ENCODE measurements at regions not wholly inside any gene's neighbourhood (a gene's known extent, or its start where the extent isn't known, plus 50 kb on each side); places are given as distances from the start of the nearest gene placed in this dataset.

DNA sequence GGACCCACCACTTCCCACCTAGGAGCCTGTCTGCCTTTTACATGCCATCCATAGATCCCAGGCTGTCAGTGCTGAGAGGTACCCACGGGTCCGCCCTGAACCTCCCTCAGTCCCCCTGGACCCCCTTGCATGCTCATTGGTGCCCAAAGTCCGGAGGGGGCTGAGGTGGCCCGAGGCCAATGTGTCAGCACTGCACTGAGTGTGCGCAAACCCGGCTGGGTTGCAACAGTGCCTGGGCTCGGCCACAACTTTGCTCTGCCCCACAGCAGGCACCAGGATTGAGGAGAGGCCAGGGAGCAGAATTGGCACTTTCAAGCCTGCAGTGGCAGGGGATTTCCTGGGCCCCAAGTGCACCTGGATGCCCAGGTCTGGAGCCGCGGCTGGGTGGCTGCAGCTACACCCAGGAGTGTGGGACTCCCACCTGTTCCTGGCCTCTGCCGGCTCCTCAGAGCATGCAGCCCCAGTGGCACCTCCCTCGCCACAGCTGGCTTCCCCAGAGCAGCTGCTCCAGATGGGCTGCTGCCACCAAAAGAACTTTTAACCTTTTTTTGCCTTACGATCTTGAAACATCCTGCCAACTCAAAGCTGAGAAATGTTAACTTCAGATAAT is 837.0 kb downstream of the SLITRK6 start:
- DNase-seq = no peak

DNA sequence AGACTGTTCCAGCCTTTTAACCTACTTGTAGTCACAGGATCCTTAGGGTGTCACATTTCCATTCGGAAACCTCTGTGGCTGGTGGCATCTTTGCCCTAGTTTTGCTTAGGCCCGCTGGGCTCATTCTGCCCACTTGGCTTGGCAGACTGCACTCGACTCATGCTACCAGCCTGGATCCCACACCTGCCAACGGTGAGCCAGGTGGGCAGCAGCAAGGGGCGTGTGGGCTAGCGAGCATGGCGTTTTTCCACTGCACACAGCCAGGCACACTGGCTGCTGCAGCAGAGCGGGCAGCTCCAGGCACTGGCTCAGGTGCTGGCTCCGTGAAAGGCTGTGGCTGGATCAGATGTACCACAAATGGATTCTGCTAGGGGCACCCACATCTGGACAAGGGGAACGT is 838.2 kb downstream of the SLITRK6 start:
- TF ChIP-seq POLR2A (IDR thresholded peaks at IDR 0.05; ENCODE audit: low read length) = no peak
- TF ChIP-seq GATA1 (IDR thresholded peaks at IDR 0.05; ENCODE audit: low read depth, low read length) = no peak
- no peak for DNase-seq

More for the DNA sequence above, 837.0 kb downstream of the SLITRK6 start:
- TF ChIP-seq GATA1 (IDR thresholded peaks at IDR 0.05; ENCODE audit: low read depth, low read length) (no peak), POLR2A (IDR thresholded peaks at IDR 0.05; ENCODE audit: low read length) (no peak)

DNA sequence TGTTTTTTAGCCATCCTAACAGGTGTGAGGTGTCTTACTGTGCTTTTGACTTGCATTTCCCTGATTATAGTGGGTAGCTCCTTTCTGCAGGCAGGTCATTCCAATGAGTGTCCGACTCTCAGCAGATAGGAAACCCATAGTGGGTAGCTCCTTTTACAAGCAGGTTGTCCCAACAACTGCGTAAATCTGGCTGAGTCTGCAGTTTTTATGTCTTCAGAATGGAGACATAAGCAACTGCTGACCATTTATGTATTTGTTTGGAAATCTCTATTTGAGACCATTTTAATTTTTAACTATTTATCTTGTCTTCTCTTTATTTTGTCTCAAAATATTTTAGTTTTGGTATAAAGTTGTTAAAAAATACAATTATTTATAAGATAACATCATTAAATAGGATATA is 839.4 kb downstream of the SLITRK6 start:
- DNase-seq = no peak

DNA sequence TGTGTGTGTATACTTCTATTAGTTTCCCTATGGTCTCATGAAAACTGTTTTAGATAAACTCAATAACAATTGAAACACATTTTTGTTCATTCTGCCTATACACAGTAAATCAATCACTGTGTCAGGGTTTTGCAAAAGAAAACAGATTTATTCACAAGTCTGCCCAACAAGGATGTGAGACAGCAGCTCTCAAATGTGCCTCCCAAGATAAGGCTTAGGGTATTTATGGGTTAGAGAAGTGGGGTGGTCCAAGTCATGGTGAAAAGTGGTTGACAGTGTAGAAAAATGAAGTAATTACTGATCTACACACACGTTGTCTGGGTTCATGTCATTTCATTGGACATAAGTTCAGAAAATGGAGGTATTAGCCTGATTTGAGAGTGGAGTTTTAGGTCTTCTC is 844.6 kb downstream of the SLITRK6 start:
- TF ChIP-seq GATA1 (IDR thresholded peaks at IDR 0.05; ENCODE audit: low read depth, low read length) (no peak), POLR2A (IDR thresholded peaks at IDR 0.05; ENCODE audit: low read length) (no peak)
- DNase-seq = peak in 1 of 2 experiments; percentile 4

More for the DNA sequence above, 839.4 kb downstream of the SLITRK6 start:
- TF ChIP-seq POLR2A (IDR thresholded peaks at IDR 0.05; ENCODE audit: low read length) (no peak), GATA1 (IDR thresholded peaks at IDR 0.05; ENCODE audit: low read depth, low read length) (no peak)

DNA sequence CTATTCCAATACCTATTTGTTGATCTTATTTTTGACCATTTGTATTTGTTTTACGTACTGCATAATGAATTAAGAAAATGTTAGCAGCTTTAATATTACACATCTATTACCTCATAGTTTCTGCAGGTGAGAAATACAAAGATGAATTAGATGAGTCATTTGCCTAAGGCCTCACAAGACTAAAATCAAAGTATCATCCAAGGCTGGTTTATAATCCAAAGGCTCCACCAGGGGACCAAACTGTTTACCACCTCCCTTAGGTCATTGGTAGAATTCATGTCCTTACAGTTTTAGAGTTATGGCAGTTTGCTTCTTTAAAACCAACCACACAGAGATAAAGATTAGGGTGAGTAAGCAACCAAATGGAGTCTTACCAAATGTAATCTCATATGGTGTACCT is 848.1 kb downstream of the SLITRK6 start:
- TF ChIP-seq POLR2A (IDR thresholded peaks at IDR 0.05; ENCODE audit: low read length) = no peak
- no peak for TF ChIP-seq GATA1 (IDR thresholded peaks at IDR 0.05; ENCODE audit: low read depth, low read length)
- DNase-seq = no peak

DNA sequence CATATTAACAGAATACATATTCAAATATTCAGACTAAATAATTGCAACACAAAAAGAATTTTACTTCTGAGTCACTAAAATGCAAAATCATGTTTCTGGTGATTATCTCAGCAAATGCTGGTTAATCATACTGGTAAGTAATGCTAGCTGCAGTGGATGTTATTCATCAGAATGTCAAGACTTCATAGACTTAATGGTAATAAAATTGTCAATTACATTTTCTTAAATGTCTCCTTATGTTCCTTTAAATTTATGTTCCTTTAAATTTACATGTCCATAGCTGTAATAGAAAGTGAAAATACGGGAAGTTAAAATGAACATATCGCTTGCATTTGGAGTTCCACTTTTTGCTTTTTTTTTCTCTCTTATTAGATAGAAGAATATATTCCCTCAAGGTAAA is 853.0 kb downstream of the SLITRK6 start:
- no peak for DNase-seq
- TF ChIP-seq GATA1 (IDR thresholded peaks at IDR 0.05; ENCODE audit: low read depth, low read length) = no peak
- TF ChIP-seq POLR2A (IDR thresholded peaks at IDR 0.05; ENCODE audit: low read length) = no peak

DNA sequence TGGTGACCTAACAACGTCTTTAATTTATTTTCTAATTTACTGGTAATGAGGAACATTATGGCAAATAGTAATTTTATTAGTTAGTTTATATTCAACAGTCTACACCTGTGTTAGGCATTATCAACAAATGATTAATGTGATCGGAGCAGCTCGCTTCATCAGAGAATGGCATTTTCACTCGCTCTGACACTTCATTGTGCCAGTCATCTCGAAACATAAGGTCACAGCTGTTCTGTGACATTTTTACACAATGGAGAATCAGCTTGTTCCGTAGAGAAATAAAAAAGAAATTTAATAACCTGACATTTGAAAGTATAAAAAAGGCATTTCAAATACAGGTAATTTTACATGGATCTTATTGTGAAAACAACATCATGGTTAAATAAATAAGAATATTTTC is 858.4 kb downstream of the SLITRK6 start:
- TF ChIP-seq POLR2A (IDR thresholded peaks at IDR 0.05; ENCODE audit: low read length) (no peak), GATA1 (IDR thresholded peaks at IDR 0.05; ENCODE audit: low read depth, low read length) (no peak)
- DNase-seq = no peak

DNA sequence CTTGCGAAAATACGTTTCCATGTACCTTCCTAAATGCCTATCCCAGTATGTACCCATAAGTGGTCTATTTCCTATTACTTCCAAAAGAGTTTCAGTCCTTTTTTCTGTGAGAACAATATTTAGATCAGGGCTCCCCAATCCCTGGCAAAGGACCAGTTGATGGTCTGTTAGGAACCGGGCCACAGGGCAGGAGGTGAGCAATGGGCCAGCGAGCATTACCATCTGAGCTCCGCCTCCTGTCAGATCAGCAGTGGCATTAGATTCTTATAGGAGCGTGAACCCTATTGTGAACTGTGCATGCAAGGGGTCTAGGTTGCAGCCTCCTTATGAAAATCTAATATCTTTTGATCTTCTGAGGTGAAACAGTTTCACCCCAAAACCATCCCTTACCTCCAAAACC is 859.1 kb downstream of the SLITRK6 start:
- DNase-seq = no peak
- TF ChIP-seq POLR2A (IDR thresholded peaks at IDR 0.05; ENCODE audit: low read length) (no peak), GATA1 (IDR thresholded peaks at IDR 0.05; ENCODE audit: low read depth, low read length) (no peak)

DNA sequence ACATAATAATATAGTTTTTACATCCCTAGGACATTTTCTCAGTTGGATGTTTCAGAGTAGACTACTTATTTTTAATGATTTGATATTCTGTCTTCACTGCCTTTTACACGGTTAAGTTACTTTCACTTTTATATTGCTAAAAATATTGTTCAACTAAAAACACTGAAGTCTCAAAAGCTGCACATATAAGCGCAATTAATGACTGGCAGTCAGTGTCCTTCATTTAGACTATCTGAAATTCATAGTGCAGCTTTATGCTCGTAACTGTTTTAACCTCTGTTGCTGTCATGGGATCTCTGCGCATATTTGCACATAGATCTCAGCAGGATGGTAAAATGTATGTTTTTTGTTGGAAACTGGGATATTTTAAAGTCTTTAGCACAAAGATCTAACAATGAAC is 864.3 kb downstream of the SLITRK6 start:
- no peak for DNase-seq
- TF ChIP-seq POLR2A (IDR thresholded peaks at IDR 0.05; ENCODE audit: low read length) (no peak), GATA1 (IDR thresholded peaks at IDR 0.05; ENCODE audit: low read depth, low read length) (no peak)

DNA sequence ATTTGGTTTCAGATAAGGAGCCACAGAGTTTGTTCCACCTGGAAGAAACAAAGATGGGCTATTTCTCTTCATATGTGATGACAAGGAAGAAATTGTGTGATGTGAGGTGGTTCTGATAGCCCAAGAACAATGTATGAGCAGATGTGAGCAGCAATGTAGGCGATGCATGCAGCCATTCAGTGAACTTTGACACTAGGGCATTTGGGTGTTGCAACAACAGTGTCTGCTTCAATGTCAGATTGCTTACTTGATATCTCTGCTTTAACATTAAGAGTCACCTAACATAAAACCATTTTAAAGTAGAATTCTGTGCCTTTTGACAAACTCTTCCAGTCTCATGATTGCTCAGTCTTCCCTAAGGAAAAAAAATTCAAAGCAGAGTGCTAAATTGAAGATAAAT is 865.4 kb downstream of the SLITRK6 start:
- DNase-seq = no peak
- TF ChIP-seq POLR2A (IDR thresholded peaks at IDR 0.05; ENCODE audit: low read length) (no peak), GATA1 (IDR thresholded peaks at IDR 0.05; ENCODE audit: low read depth, low read length) (no peak)

DNA sequence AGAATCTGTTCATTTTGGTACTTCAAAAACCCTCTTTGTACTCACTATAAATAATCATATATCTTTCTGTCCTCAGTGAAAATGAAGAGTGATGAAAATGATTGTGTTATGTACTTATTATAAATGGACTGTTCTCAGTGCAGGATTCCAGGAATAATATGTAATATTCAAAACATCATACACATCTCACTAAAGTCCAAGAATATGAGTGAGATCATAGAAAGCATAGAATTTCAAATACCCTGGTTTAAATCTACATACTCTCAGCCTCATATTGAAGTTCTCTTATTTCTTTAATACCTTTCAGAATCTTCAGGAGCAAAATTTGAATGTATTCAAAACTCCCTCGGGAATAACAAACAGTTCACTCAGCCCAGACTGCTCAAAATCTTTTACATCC is 868.0 kb downstream of the SLITRK6 start:
- TF ChIP-seq POLR2A (IDR thresholded peaks at IDR 0.05; ENCODE audit: low read length) (no peak), GATA1 (IDR thresholded peaks at IDR 0.05; ENCODE audit: low read depth, low read length) (no peak)
- DNase-seq = no peak

DNA sequence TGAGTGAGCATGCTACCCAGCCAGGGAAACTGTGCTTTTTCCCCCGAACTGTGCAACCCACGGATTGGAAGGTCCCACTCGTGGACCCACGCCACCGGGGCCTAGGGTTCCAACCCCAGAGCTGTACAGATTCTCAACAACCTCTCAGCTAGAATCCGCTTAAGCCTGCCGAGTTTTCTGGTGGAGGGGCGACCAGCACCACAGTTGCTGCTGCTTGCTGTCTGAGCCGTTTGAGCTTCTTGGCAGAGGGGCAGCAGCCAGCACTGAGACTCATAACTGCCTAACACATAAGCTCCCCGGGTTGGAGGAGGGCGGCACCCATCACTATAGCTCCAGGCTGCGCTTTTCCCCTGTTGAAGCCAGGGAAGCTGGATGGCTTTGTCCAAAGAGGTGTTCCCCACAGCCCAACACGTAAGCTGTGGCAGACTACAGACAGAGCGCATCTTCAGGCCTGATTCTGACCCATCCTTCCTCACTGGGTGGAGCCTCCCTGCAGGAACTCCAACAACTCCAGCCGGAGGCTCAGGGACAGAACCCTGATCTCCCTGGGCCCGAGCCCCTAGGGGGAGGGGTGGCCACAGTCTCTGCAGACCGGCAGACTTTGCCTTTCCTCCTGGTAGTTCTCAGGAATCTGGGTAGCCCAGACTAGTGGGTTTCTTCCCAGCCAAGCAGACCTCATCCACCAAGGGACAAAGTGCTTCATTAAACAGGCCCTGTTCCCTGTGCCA is 871.6 kb downstream of the SLITRK6 start:
- DNase-seq = no peak
- TF ChIP-seq POLR2A (IDR thresholded peaks at IDR 0.05; ENCODE audit: low read length) = no peak
- TF ChIP-seq GATA1 (IDR thresholded peaks at IDR 0.05; ENCODE audit: low read depth, low read length) = no peak

DNA sequence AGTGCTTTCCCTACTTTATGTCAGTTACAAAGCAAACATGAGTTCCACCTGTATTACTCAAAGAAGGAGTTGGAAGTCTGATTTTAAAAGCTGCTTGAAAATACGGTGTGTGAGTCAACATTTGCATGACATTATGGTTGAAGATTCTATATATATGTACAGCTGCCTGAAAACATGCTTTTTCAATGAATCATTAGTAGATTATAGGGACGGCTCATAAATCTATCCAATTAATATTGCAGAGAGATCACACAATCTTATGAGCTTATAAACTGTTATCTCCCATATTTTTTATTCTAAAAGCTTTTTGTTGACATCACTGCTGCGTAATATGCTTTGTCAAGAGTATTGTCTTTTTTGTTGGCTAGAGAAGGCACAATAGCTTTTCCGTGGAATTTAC is 873.8 kb downstream of the SLITRK6 start:
- TF ChIP-seq POLR2A (IDR thresholded peaks at IDR 0.05; ENCODE audit: low read length) (no peak), GATA1 (IDR thresholded peaks at IDR 0.05; ENCODE audit: low read depth, low read length) (no peak)
- DNase-seq = no peak

DNA sequence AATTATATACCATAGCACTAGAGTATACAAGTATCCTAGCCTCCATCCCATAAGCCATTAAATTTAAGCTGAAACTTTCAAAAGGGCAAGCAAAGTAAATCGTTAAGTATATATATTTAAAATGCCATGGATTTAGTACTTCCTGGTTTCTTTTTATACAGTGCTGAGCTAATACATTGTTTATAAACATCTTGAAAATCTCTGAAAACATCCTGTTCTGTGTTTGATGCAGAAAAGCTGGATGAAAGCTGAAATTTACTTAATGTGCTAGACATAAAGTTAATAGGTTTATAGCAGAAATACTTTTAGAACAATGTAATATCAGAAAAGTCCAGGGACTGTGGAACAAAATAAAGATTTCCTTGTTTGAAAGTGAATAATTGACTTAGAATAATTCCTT is 875.4 kb downstream of the SLITRK6 start:
- DNase-seq = no peak
- TF ChIP-seq POLR2A (IDR thresholded peaks at IDR 0.05; ENCODE audit: low read length) = no peak

DNA sequence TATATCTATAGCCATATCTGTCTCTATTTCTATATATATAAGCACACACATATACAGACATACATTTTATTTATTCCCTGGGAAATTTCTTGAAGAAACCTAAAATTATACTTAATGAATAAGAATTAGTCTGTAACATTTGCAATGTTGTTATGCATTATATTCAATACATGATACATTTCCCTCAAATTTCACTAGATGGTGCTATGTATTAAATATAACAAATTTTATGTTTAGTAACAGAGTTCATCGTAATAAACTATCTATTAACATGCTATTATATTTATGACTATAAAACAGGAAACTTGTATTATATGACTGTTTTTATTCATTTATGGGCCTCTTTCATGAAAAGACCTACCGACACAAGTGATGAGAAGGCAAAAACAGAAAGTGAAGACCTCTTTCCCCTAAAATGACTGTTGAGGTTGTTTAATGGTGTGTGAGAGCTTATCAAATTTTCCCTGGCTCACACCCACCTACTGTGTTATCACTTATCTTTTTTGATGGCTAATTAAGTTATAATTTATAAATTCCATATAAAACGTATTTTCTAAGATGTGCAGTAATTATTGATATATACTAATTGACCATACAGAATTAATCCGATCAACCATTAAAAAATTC is 881.9 kb downstream of the SLITRK6 start:
- TF ChIP-seq POLR2A (IDR thresholded peaks at IDR 0.05; ENCODE audit: low read length) = no peak
- no peak for TF ChIP-seq GATA1 (IDR thresholded peaks at IDR 0.05; ENCODE audit: low read depth, low read length)
- DNase-seq = peak; percentile 29 to 34

All from erythroblast (primary cell).